AG10803 (cell line): ENCODE measurements at regions not wholly inside any gene's neighbourhood (a gene's known extent, or its start where the extent isn't known, plus 50 kb on each side); places are given as distances from the start of the nearest gene placed in this dataset.

ENCODE experiments used
- DNase-seq: peaks from one replicate; pipeline ENCODE4 v3.0.0; 2010; ENCODE audit warnings: low read depth
- H3K4me3 ChIP-seq: 2 replicates; pipeline ENCODE4 v1.5.1; 2011; ENCODE audit warnings: mild to moderate bottlenecking, low read length, control low read depth
- TF ChIP-seq, protein P1 (sequence below): conservative IDR thresholded peaks from 2 replicates; pipeline ENCODE4 v1.5.1; 2011; ENCODE audit warnings: mild to moderate bottlenecking, low read length, control low read depth, inconsistent platforms

DNA sequence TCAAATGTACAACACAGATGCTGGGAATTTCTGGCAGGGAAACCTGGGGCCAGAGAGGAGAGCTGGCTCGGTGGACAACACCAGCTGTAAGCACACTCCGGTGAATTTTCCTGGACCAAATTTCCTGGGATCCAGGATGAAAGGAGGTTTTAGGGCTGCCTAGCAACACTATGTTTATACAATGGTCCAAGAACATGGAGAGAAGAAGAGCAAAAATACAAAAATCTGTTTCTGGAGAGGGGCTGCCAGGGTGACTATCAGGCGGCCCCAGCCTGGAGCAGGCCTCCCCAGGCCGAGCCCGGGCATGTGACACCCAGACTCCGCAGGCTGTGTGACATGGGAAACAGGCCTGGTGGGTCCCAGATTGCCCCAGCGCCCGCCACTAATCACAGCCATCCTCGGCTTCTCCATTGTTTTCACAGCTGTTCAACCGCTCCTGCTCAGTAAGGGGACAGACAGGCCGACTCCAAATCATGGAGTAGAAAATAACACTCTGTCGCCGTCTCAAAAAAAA is 336.0 kb upstream of the NFIA start:
- DNase-seq: no peak
- TF ChIP-seq, protein P1, sequence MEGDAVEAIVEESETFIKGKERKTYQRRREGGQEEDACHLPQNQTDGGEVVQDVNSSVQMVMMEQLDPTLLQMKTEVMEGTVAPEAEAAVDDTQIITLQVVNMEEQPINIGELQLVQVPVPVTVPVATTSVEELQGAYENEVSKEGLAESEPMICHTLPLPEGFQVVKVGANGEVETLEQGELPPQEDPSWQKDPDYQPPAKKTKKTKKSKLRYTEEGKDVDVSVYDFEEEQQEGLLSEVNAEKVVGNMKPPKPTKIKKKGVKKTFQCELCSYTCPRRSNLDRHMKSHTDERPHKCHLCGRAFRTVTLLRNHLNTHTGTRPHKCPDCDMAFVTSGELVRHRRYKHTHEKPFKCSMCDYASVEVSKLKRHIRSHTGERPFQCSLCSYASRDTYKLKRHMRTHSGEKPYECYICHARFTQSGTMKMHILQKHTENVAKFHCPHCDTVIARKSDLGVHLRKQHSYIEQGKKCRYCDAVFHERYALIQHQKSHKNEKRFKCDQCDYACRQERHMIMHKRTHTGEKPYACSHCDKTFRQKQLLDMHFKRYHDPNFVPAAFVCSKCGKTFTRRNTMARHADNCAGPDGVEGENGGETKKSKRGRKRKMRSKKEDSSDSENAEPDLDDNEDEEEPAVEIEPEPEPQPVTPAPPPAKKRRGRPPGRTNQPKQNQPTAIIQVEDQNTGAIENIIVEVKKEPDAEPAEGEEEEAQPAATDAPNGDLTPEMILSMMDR: no peak
- no peak overlapping the region for H3K4me3 ChIP-seq

DNA sequence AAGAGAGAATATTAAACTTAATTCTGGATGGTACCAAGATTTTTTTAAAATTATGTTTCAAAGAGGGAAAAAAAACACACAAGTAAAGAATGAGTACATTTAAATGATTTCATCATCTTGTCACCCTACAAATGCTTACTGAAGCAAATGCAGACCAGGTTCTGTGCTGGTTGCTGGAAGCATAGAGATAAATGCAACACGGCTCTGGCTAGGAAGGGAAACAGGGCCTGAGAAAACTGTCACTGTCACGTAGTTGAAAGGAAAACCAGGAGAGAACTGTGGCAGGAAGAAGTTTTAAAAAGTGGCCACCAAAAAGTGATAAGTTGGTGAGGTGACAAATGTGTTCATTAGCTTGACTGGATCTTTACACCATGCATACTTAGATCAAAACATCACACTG is 336.9 kb upstream of the NFIA start:
- no peak overlapping the region for H3K4me3 ChIP-seq
- no peak for DNase-seq
- TF ChIP-seq, protein P1: no peak

DNA sequence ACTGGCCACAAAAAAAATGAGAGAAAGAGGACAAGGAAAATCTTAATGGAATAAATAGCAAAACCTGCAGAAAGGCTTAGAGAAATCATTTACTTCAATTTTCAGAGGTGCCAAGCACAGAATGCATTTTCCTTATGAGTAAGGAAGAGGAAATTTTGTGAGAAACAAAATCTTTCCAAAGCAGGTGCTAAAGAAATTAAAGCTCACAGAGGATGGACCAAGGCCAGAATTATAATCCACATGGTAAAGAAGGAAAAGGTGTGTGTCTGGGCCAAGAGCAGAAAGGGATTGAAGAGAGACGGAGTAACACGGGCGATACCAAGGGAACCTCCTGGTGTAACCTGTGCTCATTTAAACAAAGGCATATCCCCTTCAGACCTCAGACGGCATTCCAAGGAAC is 340.0 kb upstream of the NFIA start:
- TF ChIP-seq, protein P1: no peak
- H3K4me3 ChIP-seq: no peak overlapping the region
- DNase-seq: no peak

DNA sequence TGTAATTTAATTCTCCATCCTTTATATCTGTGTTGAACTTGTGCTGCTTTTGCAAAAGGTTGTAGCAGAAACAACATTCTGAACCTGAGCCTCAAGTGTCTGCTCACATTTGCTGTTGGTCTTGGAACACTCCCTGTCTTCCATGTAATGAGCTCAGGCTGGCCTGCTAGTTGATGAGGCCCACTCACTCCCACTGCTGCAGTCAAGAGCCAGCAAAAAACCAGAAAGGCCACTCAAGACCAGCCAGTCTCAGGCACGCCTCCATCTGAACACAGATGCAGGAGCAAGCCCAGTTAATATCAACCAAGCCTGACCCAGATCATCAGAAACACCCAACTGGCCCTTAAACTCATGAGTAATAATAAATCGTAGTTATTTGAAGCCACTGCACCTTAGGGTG is 342.2 kb upstream of the NFIA start:
- TF ChIP-seq, protein P1: no peak
- no peak overlapping the region for H3K4me3 ChIP-seq
- no peak for DNase-seq

DNA sequence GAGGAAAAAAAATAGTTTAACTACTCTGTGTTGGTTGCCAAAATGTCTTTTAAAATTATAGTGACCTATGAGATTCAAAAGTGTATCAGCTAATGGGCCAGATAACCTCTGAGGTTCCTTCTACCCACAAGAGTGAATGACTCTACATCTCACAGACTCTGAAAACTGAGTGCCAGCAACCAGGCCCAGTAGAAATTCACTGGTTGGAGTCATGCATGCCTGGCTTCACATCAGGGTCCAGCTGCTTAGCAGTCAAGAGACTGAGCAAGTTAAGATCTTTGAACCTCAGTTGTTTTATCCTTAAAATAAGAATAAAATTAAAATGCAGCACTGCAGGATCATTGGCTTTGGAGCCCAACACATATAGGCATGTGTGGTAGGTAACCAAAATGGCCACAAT is 342.6 kb upstream of the NFIA start:
- no peak for DNase-seq
- TF ChIP-seq, protein P1: no peak

DNA sequence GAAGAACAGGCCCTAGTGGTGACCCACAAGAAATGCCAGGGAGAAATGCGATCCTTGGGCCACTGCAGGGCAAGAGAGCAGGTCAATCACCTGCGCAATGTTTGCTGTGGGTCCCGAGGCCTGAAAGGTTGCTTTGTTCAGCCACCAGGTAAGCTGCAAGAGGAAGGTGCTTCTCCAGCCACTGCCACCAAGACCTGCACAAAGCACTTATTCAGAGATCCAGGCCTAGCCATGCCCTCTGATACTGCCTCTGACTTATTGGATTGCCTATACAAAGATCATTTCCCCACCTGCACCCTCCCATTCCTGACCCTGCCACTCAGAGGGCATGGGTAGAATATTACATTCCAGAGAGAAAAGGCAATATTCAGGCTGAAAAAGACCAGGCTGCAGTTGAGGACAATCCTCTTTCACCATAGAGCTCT is 349.4 kb upstream of the NFIA start:
- TF ChIP-seq, protein P1: no peak
- no peak overlapping the region for H3K4me3 ChIP-seq

More for the DNA sequence above, 342.6 kb upstream of the NFIA start:
- no peak overlapping the region for H3K4me3 ChIP-seq

DNA sequence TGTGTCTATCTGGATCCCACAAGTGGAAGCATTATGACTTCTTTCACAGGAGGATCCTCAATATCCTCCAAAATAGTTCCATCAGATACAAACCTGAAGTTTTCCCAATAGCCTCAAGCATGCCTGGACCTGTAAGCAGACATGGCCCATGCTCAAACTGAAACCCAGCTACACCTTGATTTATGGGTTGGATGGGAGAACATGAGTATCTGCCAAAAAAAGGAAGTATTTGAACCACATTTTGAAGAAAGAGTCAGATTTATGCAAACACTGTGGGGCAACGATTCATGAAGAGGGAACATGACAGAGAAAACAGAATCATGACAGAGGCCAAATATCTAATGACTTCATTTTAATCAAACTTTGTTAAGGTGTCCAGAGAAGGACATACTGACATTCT is 351.0 kb upstream of the NFIA start:
- TF ChIP-seq, protein P1: no peak
- H3K4me3 ChIP-seq: no peak overlapping the region
- DNase-seq: no peak

More for the DNA sequence above, 349.4 kb upstream of the NFIA start:
- no peak for DNase-seq
